ENCODE measurements at regions not wholly inside any gene's neighbourhood (a gene's known extent, or its start where the extent isn't known, plus 50 kb on each side); places are given as distances from the start of the nearest gene placed in this dataset.

DNA sequence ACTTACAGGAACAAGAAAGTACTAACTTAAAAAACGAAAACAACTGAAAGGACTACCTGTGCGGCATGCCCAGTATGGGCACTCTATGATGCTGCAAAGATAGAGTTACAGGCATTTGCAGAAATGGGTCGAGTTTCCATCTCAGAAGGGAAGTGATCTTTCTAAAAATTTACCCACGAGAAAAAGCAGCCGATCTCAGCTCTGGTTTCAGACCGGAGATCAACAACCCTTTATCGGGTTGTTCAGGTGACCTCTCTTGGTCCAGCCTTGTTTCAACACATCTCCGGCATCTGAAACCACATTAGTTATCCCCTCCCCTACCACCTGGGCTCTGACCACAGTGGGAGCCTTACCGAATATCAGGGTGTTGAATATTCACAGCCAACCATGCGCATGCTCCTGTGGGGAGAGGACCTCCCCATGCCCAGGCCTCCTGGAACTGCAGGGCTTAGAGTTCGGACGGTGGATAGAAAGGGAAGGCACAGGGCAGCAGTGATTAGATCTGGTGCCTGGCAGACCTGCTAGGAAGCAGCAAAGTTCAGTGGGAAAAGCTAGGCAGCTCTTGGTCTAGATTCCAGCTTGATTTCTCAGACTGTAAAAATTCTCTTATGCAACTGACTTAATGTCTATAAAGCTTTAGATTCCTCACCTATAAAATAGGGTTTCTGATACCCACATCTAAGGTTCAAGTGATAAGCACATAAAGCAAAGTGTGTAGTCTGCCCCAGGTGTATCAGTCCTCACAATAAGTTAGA lies 906.0 kb downstream of the VRK1 start:
- TF ChIP-seq, protein P1, sequence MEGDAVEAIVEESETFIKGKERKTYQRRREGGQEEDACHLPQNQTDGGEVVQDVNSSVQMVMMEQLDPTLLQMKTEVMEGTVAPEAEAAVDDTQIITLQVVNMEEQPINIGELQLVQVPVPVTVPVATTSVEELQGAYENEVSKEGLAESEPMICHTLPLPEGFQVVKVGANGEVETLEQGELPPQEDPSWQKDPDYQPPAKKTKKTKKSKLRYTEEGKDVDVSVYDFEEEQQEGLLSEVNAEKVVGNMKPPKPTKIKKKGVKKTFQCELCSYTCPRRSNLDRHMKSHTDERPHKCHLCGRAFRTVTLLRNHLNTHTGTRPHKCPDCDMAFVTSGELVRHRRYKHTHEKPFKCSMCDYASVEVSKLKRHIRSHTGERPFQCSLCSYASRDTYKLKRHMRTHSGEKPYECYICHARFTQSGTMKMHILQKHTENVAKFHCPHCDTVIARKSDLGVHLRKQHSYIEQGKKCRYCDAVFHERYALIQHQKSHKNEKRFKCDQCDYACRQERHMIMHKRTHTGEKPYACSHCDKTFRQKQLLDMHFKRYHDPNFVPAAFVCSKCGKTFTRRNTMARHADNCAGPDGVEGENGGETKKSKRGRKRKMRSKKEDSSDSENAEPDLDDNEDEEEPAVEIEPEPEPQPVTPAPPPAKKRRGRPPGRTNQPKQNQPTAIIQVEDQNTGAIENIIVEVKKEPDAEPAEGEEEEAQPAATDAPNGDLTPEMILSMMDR (IDR thresholded peaks at IDR 0.05), result no peak
- no peak overlapping the region for H3K4me3 ChIP-seq
- H3K9me3 ChIP-seq, result no peaks in the 10 kb centered on the region
- DNase-seq (ENCODE audit: low spot score in 2 of 2), result no peak
- intact Hi-C loops (cut with DNase I; ENCODE audit: low total_unique reads), result no loop called here
- H3K36me3 ChIP-seq, result no peaks in the 10 kb centered on the region
- H3K27ac ChIP-seq, result no peak overlapping the region
- H3K27me3 ChIP-seq, result no peaks in the 10 kb centered on the region
- H3K4me1 ChIP-seq, result no peaks in the 10 kb centered on the region

DNA sequence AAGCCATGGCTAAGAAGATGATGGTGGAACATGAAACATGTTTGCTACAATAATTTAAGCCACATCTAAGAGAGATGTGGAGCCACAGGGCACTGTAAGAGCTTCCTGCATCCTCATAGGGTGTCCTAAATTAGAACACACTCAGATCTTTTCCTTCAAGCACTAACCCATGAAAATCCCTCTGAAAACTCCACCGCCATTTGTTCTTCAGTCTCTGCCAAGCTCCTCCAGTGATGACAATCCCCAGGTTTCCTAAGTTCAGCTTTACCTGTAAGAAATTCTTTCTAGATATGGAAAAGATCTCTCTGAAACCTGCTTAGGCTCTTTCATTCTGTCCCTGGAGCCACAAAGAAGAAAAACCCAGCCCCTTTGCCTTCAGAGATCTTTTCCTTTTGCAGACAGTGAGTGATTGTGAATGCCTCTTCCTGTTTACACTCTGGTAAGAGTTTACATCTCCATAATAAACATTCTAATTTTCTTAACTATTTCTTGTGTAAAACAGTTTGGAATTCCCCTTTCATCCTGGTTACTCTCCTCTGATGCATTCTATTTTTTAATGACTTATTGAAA lies 907.2 kb downstream of the VRK1 start:
- Histone ChIP-seq H3K27me3 (no peaks in the 10 kb centered on the region), H3K27ac (no peak overlapping the region)
- no peak for DNase-seq (ENCODE audit: low spot score in 2 of 2)

DNA sequence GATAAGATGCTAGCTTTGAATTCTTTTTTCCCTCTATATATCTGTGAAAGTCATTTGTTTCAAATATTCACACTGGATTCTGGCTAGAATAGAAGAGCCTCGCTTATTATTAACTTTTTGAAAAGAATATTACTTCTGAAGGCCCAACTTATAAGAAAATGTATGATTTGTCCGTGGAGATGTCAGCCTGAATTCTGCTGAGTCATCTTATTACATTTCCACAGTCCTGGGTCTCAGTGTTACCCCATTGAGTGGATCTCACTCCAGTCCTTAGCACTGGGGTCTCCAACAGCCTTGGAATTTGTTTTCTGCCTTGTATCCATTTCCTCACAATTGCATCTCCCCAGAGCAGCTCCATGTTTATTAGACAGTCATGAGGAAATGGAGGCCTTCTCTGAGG lies 907.9 kb downstream of the VRK1 start:
- Histone ChIP-seq H3K4me3 (no peak overlapping the region), H3K27me3 (no peaks in the 10 kb centered on the region), H3K4me1 (no peaks in the 10 kb centered on the region), H3K9me3 (no peaks in the 10 kb centered on the region), H3K36me3 (no peaks in the 10 kb centered on the region), H3K27ac (no peak overlapping the region)
- TF ChIP-seq POLR2AphosphoS5 (IDR thresholded peaks at IDR 0.05) (no peak), POLR2A (IDR thresholded peaks at IDR 0.05) (no peak)
- TF ChIP-seq, protein P1 (IDR thresholded peaks at IDR 0.05), result no peak
- intact Hi-C loops (cut with DNase I; ENCODE audit: low total_unique reads), result no loop called here
- no peak for DNase-seq (ENCODE audit: low spot score in 2 of 2)

More for the DNA sequence above, 907.2 kb downstream of the VRK1 start:
- TF ChIP-seq, protein P1 (IDR thresholded peaks at IDR 0.05), result no peak
- no peak for TF ChIP-seq POLR2AphosphoS5 (IDR thresholded peaks at IDR 0.05)
- TF ChIP-seq POLR2A (IDR thresholded peaks at IDR 0.05), result no peak
- no peak overlapping the region for H3K4me3 ChIP-seq
- intact Hi-C loops (cut with DNase I; ENCODE audit: low total_unique reads), result no loop called here
- no peaks in the 10 kb centered on the region for H3K36me3 ChIP-seq
- H3K9me3 ChIP-seq, result no peaks in the 10 kb centered on the region
- H3K4me1 ChIP-seq, result no peaks in the 10 kb centered on the region

DNA sequence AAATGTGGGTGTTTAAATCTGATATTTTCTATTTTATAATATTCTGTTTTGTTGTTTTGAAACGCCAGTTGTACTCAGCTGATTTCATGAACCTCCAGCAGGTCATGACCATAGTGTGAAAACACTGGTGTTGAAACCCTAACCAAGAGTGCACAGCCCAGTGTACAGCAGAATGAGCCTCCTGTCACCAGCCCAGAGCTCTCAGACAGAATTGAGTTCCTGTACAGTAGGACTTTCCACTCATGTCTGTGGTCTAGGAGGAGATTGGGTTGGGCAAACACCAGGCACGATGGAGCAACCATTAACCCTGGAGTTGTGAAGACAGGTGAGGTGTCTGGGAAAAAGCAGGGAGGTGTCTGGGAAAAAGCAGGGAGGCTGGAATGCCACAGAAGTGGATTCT lies 908.8 kb downstream of the VRK1 start:
- Histone ChIP-seq H3K27me3 (no peaks in the 10 kb centered on the region), H3K4me1 (no peaks in the 10 kb centered on the region), H3K4me3 (no peak overlapping the region), H3K27ac (no peak overlapping the region), H3K9me3 (no peaks in the 10 kb centered on the region), H3K36me3 (no peaks in the 10 kb centered on the region)
- DNase-seq (ENCODE audit: low spot score in 2 of 2), result no peak
- intact Hi-C loops (cut with DNase I; ENCODE audit: low total_unique reads), result no loop called here
- TF ChIP-seq, protein P1 (IDR thresholded peaks at IDR 0.05), result no peak
- TF ChIP-seq POLR2AphosphoS5 (IDR thresholded peaks at IDR 0.05) (no peak), POLR2A (IDR thresholded peaks at IDR 0.05) (no peak)

DNA sequence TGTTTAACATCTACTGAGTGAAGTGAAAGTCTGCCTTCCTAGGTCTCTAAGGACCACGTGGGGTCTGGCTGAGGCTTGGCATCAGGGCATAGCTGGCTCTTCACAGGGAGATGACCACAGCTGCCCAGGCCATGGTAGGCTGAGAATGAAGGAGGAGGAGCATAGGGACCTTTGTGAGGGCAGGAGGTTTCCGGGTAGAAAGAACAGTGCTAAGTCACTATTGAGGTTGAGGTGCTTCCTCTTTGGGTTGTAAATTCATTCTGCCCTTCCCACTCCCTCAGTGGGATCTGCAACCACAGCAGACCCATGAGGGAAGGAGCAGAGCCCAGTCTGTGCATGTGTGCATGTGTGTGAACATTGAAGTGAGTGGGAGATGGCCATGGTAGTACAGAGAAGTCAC lies 909.6 kb downstream of the VRK1 start:
- Histone ChIP-seq H3K9me3 (no peaks in the 10 kb centered on the region), H3K4me1 (no peaks in the 10 kb centered on the region), H3K27ac (no peak overlapping the region), H3K27me3 (no peaks in the 10 kb centered on the region), H3K36me3 (no peaks in the 10 kb centered on the region), H3K4me3 (no peak overlapping the region)
- DNase-seq (ENCODE audit: low spot score in 2 of 2), result no peak
- intact Hi-C loops (cut with DNase I; ENCODE audit: low total_unique reads), result loop anchor here (1.0 kb wide), 1 partner anchor 11 kb away; no protein-coding TSS in a partner anchor
- TF ChIP-seq POLR2A (IDR thresholded peaks at IDR 0.05) (no peak), POLR2AphosphoS5 (IDR thresholded peaks at IDR 0.05) (no peak)
- TF ChIP-seq, protein P1 (IDR thresholded peaks at IDR 0.05), result no peak

Measured in breast epithelium (tissue), 4 donors.